Neural cell (in vitro differentiated cells): ENCODE measurements at regions not wholly inside any gene's neighbourhood (a gene's known extent, or its start where the extent isn't known, plus 50 kb on each side); places are given as distances from the start of the nearest gene placed in this dataset.

ENCODE experiments used
- H2AFZ ChIP-seq: fragments of 200-600, 300-800 bp; sonication (generic), shearing (Covaris generic); 2 replicates; pipeline ENCODE4 v1.6.0; 2014; ENCODE audit warnings: low read depth, mild to moderate bottlenecking, antibody characterized with exemption, low read length, moderate library complexity
- H3F3A ChIP-seq: fragments of 200-600 bp; shearing (Covaris generic); 2 replicates; pipeline ENCODE4 v1.6.1; 2016; ENCODE audit warnings: mild to moderate bottlenecking, moderate library complexity, mixed read lengths, antibody characterized with exemption, low read length; ENCODE audit not compliant: insufficient read depth, poor library complexity, severe bottlenecking
- H3K27ac ChIP-seq: fragments of 200-600, 300-800 bp; sonication (generic), shearing (Covaris generic); 2 replicates; pipeline ENCODE4 v1.5.1; 2014; ENCODE audit warnings: mild to moderate bottlenecking, low read length, moderate library complexity
- H3K27me3 ChIP-seq: fragments of 300-800, 200-600 bp; sonication (generic), shearing (Covaris generic); 2 replicates; pipeline ENCODE4 v1.6.0; 2014; ENCODE audit warnings: mild to moderate bottlenecking, low read depth, low read length, moderate library complexity; ENCODE audit not compliant: insufficient read depth
- H3K36me3 ChIP-seq: fragments of 300-800, 200-600 bp; sonication (generic), shearing (Covaris generic); 2 replicates; pipeline ENCODE4 v1.5.1; 2014; ENCODE audit warnings: mild to moderate bottlenecking, antibody characterized with exemption, low read length, moderate library complexity; ENCODE audit not compliant: insufficient read depth
- H3K4me2 ChIP-seq: fragments of 300-800, 200-600 bp; sonication (generic), shearing (Covaris generic); 2 replicates; pipeline ENCODE4 v1.6.0; 2014; ENCODE audit warnings: mild to moderate bottlenecking, low read length
- H3K4me3 ChIP-seq: fragments of 300-800, 200-600 bp; sonication (generic), shearing (Covaris generic); 2 replicates; pipeline ENCODE4 v1.5.1; 2014; ENCODE audit warnings: mild to moderate bottlenecking, low read length, moderate library complexity
- H3K79me2 ChIP-seq: fragments of 200-600 bp; shearing (Covaris generic); replicated peaks from 2 replicates; pipeline ENCODE4 v1.6.0; 2014; ENCODE audit warnings: mild to moderate bottlenecking, low read length, moderate library complexity; ENCODE audit not compliant: insufficient read depth
- H3K9ac ChIP-seq: fragments of 300-800, 200-600 bp; sonication (generic), shearing (Covaris generic); 2 replicates; pipeline ENCODE4 v1.6.1; 2016; ENCODE audit warnings: mild to moderate bottlenecking, low read length, mixed read lengths
- H3K9me2 ChIP-seq: fragments of 200-600 bp; shearing (Covaris generic); 2 replicates; pipeline ENCODE4 v1.6.1; 2016; ENCODE audit warnings: mild to moderate bottlenecking, low read length, mixed read lengths; ENCODE audit not compliant: insufficient read depth
- H3K9me3 ChIP-seq: fragments of 200-600, 300-800 bp; sonication (generic), shearing (Covaris generic); 2 replicates; pipeline ENCODE4 v1.6.1; 2016; ENCODE audit warnings: mild to moderate bottlenecking, mixed run types, low read length, moderate library complexity, mixed read lengths
- H4K20me1 ChIP-seq: fragments of 200-600 bp; shearing (Covaris generic); 2 replicates; pipeline ENCODE4 v1.6.1; 2016; ENCODE audit warnings: mild to moderate bottlenecking, mixed run types; ENCODE audit not compliant: insufficient read depth
- EP300 ChIP-seq: fragments of 450-650 bp; conservative IDR thresholded peaks from 2 replicates; pipeline ENCODE4 v1.6.1; 2014; ENCODE audit warnings: antibody characterized with exemption, mild to moderate bottlenecking, moderate library complexity; ENCODE audit not compliant: poor library complexity, severe bottlenecking
- EZH2 ChIP-seq: fragments of 200-600, 300-800 bp; shearing (Covaris generic), sonication (generic); IDR thresholded peaks from 2 replicates; pipeline ENCODE4 v1.6.1; 2014; ENCODE audit warnings: antibody characterized with exemption, low read length, borderline replicate concordance, mild to moderate bottlenecking; ENCODE audit not compliant: insufficient read depth, poor library complexity, severe bottlenecking
- MXI1 ChIP-seq: fragments of 450-650 bp; conservative IDR thresholded peaks from 2 replicates; pipeline ENCODE4 v1.6.1; 2014; ENCODE audit warnings: antibody characterized with exemption, mild to moderate bottlenecking; ENCODE audit not compliant: poor library complexity, severe bottlenecking
- POLR2AphosphoS5 ChIP-seq: IDR thresholded peaks from 2 replicates; pipeline ENCODE4 v1.6.1; 2012
- RAD21 ChIP-seq: fragments of 450-650 bp; conservative IDR thresholded peaks from 2 replicates; pipeline ENCODE4 v1.6.1; 2014; ENCODE audit warnings: antibody characterized with exemption, mild to moderate bottlenecking, moderate library complexity
- SMC3 ChIP-seq: fragments of 450-650 bp; conservative IDR thresholded peaks from 2 replicates; pipeline ENCODE4 v1.6.1; 2014; ENCODE audit warnings: antibody characterized with exemption, mild to moderate bottlenecking, moderate library complexity; ENCODE audit not compliant: poor library complexity
- TAF1 ChIP-seq: IDR thresholded peaks from 2 replicates; pipeline ENCODE4 v1.6.1; 2012; ENCODE audit warnings: low read depth
- TF ChIP-seq, protein P1 (sequence below): IDR thresholded peaks from 2 replicates; pipeline ENCODE4 v1.6.1; 2012; ENCODE audit warnings: borderline replicate concordance
- TF ChIP-seq, protein P2 (sequence below): fragments of 450-650 bp; IDR thresholded peaks from 2 replicates; pipeline ENCODE4 v1.5.1; 2014; ENCODE audit warnings: antibody characterized with exemption, mild to moderate bottlenecking, moderate library complexity; ENCODE audit not compliant: poor library complexity, severe bottlenecking

DNA sequence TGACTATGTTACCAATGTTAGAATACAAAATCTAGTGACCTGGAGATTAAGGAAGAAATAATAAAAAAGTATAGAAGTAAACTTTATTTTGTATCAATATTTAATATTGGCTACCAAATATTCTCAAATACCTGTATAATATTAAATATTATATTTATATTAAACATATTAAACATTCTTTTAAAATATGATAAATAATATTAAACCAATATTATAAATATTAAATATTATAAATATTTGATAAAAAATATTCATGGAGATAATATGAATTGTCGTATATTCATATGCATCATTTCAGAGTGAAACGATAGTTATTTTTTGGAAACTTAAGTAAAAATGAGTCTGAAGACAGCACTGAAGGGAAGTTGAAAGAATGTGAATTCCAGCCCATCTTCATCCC lies 571.2 kb upstream of the KLF12 start:
- H2AFZ ChIP-seq = no peak overlapping the region
- H3K9me3 ChIP-seq = no peaks in the 10 kb centered on the region
- H3K36me3 ChIP-seq = no peaks in the 10 kb centered on the region
- TF ChIP-seq RAD21 (no peak), MXI1 (no peak), EZH2 (no peak), TAF1 (no peak), SMC3 (no peak), POLR2AphosphoS5 (no peak)
- TF ChIP-seq, protein P1, sequence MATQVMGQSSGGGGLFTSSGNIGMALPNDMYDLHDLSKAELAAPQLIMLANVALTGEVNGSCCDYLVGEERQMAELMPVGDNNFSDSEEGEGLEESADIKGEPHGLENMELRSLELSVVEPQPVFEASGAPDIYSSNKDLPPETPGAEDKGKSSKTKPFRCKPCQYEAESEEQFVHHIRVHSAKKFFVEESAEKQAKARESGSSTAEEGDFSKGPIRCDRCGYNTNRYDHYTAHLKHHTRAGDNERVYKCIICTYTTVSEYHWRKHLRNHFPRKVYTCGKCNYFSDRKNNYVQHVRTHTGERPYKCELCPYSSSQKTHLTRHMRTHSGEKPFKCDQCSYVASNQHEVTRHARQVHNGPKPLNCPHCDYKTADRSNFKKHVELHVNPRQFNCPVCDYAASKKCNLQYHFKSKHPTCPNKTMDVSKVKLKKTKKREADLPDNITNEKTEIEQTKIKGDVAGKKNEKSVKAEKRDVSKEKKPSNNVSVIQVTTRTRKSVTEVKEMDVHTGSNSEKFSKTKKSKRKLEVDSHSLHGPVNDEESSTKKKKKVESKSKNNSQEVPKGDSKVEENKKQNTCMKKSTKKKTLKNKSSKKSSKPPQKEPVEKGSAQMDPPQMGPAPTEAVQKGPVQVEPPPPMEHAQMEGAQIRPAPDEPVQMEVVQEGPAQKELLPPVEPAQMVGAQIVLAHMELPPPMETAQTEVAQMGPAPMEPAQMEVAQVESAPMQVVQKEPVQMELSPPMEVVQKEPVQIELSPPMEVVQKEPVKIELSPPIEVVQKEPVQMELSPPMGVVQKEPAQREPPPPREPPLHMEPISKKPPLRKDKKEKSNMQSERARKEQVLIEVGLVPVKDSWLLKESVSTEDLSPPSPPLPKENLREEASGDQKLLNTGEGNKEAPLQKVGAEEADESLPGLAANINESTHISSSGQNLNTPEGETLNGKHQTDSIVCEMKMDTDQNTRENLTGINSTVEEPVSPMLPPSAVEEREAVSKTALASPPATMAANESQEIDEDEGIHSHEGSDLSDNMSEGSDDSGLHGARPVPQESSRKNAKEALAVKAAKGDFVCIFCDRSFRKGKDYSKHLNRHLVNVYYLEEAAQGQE = no peak
- no peaks in the 10 kb centered on the region for H4K20me1 ChIP-seq
- no peaks in the 10 kb centered on the region for H3K9me2 ChIP-seq
- H3K27ac ChIP-seq = no peak overlapping the region
- H3K4me2 ChIP-seq = no peak overlapping the region
- H3F3A ChIP-seq = no peaks in the 10 kb centered on the region
- H3K4me3 ChIP-seq = no peak overlapping the region
- no peaks in the 10 kb centered on the region for H3K27me3 ChIP-seq
- H3K9ac ChIP-seq = no peak overlapping the region
- no peaks in the 10 kb centered on the region for H3K79me2 ChIP-seq

DNA sequence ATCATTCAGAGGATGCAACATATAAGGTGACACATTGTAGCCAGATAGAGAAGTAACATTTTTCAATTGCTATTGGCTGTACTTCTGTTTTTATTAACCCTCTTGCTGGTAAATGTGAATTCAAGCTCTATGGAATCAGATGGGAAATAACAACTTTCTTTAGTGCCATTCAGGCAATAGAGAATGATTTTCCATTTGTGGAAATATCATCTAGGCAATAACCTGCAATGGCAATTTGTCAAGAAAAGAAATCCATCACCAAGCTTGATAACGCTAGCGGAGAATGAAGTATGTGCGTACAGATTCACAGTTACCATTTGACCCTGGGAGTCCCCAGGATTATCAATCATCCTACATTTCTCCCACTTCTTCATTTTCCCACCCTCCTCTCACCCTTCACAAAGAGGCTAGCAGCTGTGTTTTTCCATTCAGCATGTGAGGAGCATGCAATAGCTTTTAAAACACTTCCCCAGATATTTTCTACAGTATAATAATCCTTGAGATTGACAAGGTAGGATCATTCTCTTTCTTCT lies 569.7 kb upstream of the KLF12 start:
- no peaks in the 10 kb centered on the region for H3K27me3 ChIP-seq
- H3K9me3 ChIP-seq = no peaks in the 10 kb centered on the region
- no peaks in the 10 kb centered on the region for H3K36me3 ChIP-seq
- H3K4me2 ChIP-seq = no peak overlapping the region
- no peaks in the 10 kb centered on the region for H3F3A ChIP-seq
- no peaks in the 10 kb centered on the region for H3K79me2 ChIP-seq
- H3K27ac ChIP-seq = peak overlapping the region; percentile 9
- H3K9me2 ChIP-seq = no peaks in the 10 kb centered on the region
- TF ChIP-seq, protein P1 = peak; percentile 60
- TF ChIP-seq TAF1 = no peak
- no peak for TF ChIP-seq EP300
- TF ChIP-seq POLR2AphosphoS5 = peak; percentile 45
- TF ChIP-seq RAD21 = no peak
- TF ChIP-seq MXI1 = no peak
- TF ChIP-seq EZH2 = no peak
- TF ChIP-seq SMC3 = no peak
- TF ChIP-seq, protein P2, sequence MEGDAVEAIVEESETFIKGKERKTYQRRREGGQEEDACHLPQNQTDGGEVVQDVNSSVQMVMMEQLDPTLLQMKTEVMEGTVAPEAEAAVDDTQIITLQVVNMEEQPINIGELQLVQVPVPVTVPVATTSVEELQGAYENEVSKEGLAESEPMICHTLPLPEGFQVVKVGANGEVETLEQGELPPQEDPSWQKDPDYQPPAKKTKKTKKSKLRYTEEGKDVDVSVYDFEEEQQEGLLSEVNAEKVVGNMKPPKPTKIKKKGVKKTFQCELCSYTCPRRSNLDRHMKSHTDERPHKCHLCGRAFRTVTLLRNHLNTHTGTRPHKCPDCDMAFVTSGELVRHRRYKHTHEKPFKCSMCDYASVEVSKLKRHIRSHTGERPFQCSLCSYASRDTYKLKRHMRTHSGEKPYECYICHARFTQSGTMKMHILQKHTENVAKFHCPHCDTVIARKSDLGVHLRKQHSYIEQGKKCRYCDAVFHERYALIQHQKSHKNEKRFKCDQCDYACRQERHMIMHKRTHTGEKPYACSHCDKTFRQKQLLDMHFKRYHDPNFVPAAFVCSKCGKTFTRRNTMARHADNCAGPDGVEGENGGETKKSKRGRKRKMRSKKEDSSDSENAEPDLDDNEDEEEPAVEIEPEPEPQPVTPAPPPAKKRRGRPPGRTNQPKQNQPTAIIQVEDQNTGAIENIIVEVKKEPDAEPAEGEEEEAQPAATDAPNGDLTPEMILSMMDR = no peak
- no peak overlapping the region for H3K9ac ChIP-seq
- H4K20me1 ChIP-seq = no peaks in the 10 kb centered on the region
- H3K4me3 ChIP-seq = no peak overlapping the region
- no peak overlapping the region for H2AFZ ChIP-seq
